HEK293 (cell line): ENCODE measurements at regions not wholly inside any gene's neighbourhood (a gene's known extent, or its start where the extent isn't known, plus 50 kb on each side); places are given as distances from the start of the nearest gene placed in this dataset.

Experiments
- CTCF ChIA-PET: fragments of 350-600 bp; formaldehyde crosslinking; extraction: SDS; loops from one replicate; lab custom pipeline; 2021; ENCODE audit warnings: antibody characterized with exemption; lab: Yijun Ruan, JAX
- POLR2A ChIA-PET: fragments of 300-600 bp; formaldehyde crosslinking; extraction: SDS; loops from one replicate; lab custom pipeline; 2020; ENCODE audit warnings: antibody characterized with exemption, inconsistent platforms; lab: Yijun Ruan, JAX
- H3K27ac ChIP-seq: fragments of 200-500 bp; sonication (Bioruptor generic); 2 replicates; pipeline ENCODE4 v1.5.1; 2014; ENCODE audit warnings: low read depth, low read length, control low read depth, inconsistent platforms; ENCODE audit errors: extremely low read depth
- H3K36me3 ChIP-seq, 2 experiments: fragments of 200-500 bp in 1 of 2; sonication (Bioruptor generic) in 1 of 2; 1 replicate in 1 of 2; 2 replicates in 1 of 2; pipeline ENCODE4 v1.5.1; 2014 to 2017; ENCODE audit warnings: inconsistent platforms in 2 of 2, low read length in 2 of 2; ENCODE audit not compliant: control insufficient read depth in 2 of 2, insufficient read depth in 1 of 2
- H3K4me1 ChIP-seq: fragments of 200-500 bp; sonication (Bioruptor generic); 2 replicates; pipeline ENCODE4 v1.5.1; 2014; ENCODE audit warnings: mild to moderate bottlenecking, low read length, inconsistent platforms; ENCODE audit not compliant: control insufficient read depth, insufficient read depth
- H3K4me3 ChIP-seq: 2 replicates; pipeline ENCODE4 v1.5.1; 2011; ENCODE audit warnings: low read depth, mild to moderate bottlenecking, control low read depth, low read length, moderate library complexity
- H3K9me3 ChIP-seq: fragments of 200-500 bp; sonication (Bioruptor generic); 2 replicates; pipeline ENCODE4 v1.5.1; 2014; ENCODE audit warnings: low read depth, low read length, inconsistent platforms; ENCODE audit not compliant: control insufficient read depth, insufficient read depth
- AEBP2 ChIP-seq: fragments of 450-650 bp; formaldehyde crosslinking; IDR thresholded peaks from 2 replicates; pipeline ENCODE4 v1.5.1; 2016; ENCODE audit warnings: missing biosample characterization, missing genetic modification characterization, borderline replicate concordance
- GLI2 ChIP-seq: fragments of 450-650 bp; formaldehyde crosslinking; IDR thresholded peaks from 2 replicates; pipeline ENCODE4; 2017; ENCODE audit warnings: missing biosample characterization, missing genetic modification characterization, low read depth, borderline replicate concordance
- HIC1 ChIP-seq: fragments of 450-650 bp; formaldehyde crosslinking; IDR thresholded peaks from 2 replicates; pipeline ENCODE4 v1.5.1; 2016; ENCODE audit warnings: missing biosample characterization, missing genetic modification characterization
- HOXD13 ChIP-seq: sonication (generic); formaldehyde crosslinking; IDR thresholded peaks from 2 replicates; pipeline ENCODE4 v1.8.0; 2022; ENCODE audit warnings: missing genetic modification reagents, borderline replicate concordance
- KLF17 ChIP-seq: fragments of 450-650 bp; formaldehyde crosslinking; IDR thresholded peaks from 2 replicates; pipeline ENCODE4 v1.5.1; 2016; ENCODE audit warnings: missing biosample characterization, missing genetic modification characterization
- KLF8 ChIP-seq: fragments of 450-650 bp; formaldehyde crosslinking; IDR thresholded peaks from 2 replicates; pipeline ENCODE4 v1.5.1; 2016; ENCODE audit warnings: missing biosample characterization, missing genetic modification characterization
- PBX3 ChIP-seq: sonication (generic); formaldehyde crosslinking; IDR thresholded peaks from 2 replicates; pipeline ENCODE4 v1.8.1; 2022; ENCODE audit warnings: mild to moderate bottlenecking, moderate library complexity, missing genetic modification reagents
- PRDM2 ChIP-seq: fragments of 450-650 bp; formaldehyde crosslinking; IDR thresholded peaks from 2 replicates; pipeline ENCODE4 v1.5.1; 2016; ENCODE audit warnings: missing biosample characterization, missing genetic modification characterization, borderline replicate concordance
- ZNF19 ChIP-seq: fragments of 450-650 bp; formaldehyde crosslinking; IDR thresholded peaks from 2 replicates; pipeline ENCODE4; 2016; ENCODE audit warnings: missing biosample characterization, missing genetic modification characterization, low read depth
- ZNF2 ChIP-seq: fragments of 450-650 bp; formaldehyde crosslinking; IDR thresholded peaks from 2 replicates; pipeline ENCODE4 v1.5.1; 2016; ENCODE audit warnings: missing biosample characterization, missing genetic modification characterization
- ZNF324 ChIP-seq: fragments of 450-650 bp; formaldehyde crosslinking; IDR thresholded peaks from 2 replicates; pipeline ENCODE4 v1.5.1; 2016; ENCODE audit warnings: missing biosample characterization, missing genetic modification characterization
- ZNF426 ChIP-seq: fragments of 450-650 bp; formaldehyde crosslinking; IDR thresholded peaks from 2 replicates; pipeline ENCODE4 v1.5.1; 2017; ENCODE audit warnings: missing biosample characterization, missing genetic modification characterization, mild to moderate bottlenecking, inconsistent platforms, moderate library complexity
- ZNF521 ChIP-seq: fragments of 450-650 bp; formaldehyde crosslinking; IDR thresholded peaks from 2 replicates; pipeline ENCODE4 v1.5.1; 2017; ENCODE audit warnings: missing biosample characterization, mild to moderate bottlenecking, missing genetic modification characterization
- ZNF560 ChIP-seq: fragments of 450-650 bp; formaldehyde crosslinking; IDR thresholded peaks from 2 replicates; pipeline ENCODE4 v1.5.1; 2017; ENCODE audit warnings: missing biosample characterization, missing genetic modification characterization, borderline replicate concordance
- ZNF660 ChIP-seq: fragments of 450-650 bp; IDR thresholded peaks from 2 replicates; pipeline ENCODE4 v1.5.1; 2018; ENCODE audit warnings: missing biosample characterization, mild to moderate bottlenecking, missing genetic modification characterization
- ZNF670 ChIP-seq: fragments of 450-650 bp; formaldehyde crosslinking; IDR thresholded peaks from 2 replicates; pipeline ENCODE4 v1.5.1; 2016; ENCODE audit warnings: missing biosample characterization, missing genetic modification characterization, low read depth
- ZSCAN18 ChIP-seq: fragments of 450-650 bp; formaldehyde crosslinking; IDR thresholded peaks from 2 replicates; pipeline ENCODE4 v1.5.1; 2016; ENCODE audit warnings: missing biosample characterization, missing genetic modification characterization

- H3K27ac ChIP-seq = no peak overlapping the region
- no peak for TF ChIP-seq HOXD13 (CRISPR knock-in tag)
- no peak for TF ChIP-seq ZSCAN18 (tag by site-specific recombination)
- TF ChIP-seq PRDM2 = no peak
- no peak for TF ChIP-seq AEBP2
- no peak for TF ChIP-seq ZNF324 (tag by site-specific recombination)
- TF ChIP-seq ZNF19 (tag by site-specific recombination) = no peak
- no peak for TF ChIP-seq HIC1 (tag by site-specific recombination)
- no peak for TF ChIP-seq ZNF670 (tag by site-specific recombination)
- no peak for TF ChIP-seq ZNF2 (tag by site-specific recombination)
- no peak for TF ChIP-seq GLI2 (tag by site-specific recombination)
- TF ChIP-seq ZNF426 (tag by site-specific recombination) = no peak
- TF ChIP-seq KLF8 (tag by site-specific recombination) = no peak
- TF ChIP-seq, all 188 proteins: peak for 0
- Histone ChIP-seq H3K4me3 (no peak overlapping the region), H3K36me3 (no peaks in the 10 kb centered on the region), H3K9me3 (no peaks in the 10 kb centered on the region), H3K4me1 (no peaks in the 10 kb centered on the region)
- POLR2A ChIA-PET = no interaction called here
- CTCF ChIA-PET = no interaction called here
These were observed 70.0 kb upstream of the PRSS58 start for GRCh38 chr7:142327628-142328405.

GRCh38 chr7:142323706-142324105 lies 65.8 kb upstream of the PRSS58 start:
- CTCF ChIA-PET = interaction anchor here (0.5 to 3.9 kb wide), 35 partner anchors 9 to 1025 kb away, joined by 3 to 30 read pairs (median 4); no protein-coding TSS in a partner anchor
- Histone ChIP-seq H3K9me3 (no peaks in the 10 kb centered on the region), H3K4me1 (no peaks in the 10 kb centered on the region), H3K4me3 (no peak overlapping the region), H3K27ac (no peak overlapping the region), H3K36me3 (no peaks in the 10 kb centered on the region)
- POLR2A ChIA-PET = interaction anchor here (0.6 kb wide), 1 partner anchor 47 kb away, joined by 3 read pairs; no protein-coding TSS in a partner anchor
- TF ChIP-seq ZNF660 (tag by site-specific recombination) = no peak
- TF ChIP-seq PBX3 (CRISPR knock-in tag) = no peak
- no peak for TF ChIP-seq ZNF521 (tag by site-specific recombination)
- no peak for TF ChIP-seq ZNF560 (tag by site-specific recombination)
- 0 out of 2 replicates have a peak, but pooled peaks have one; percentile 44 for TF ChIP-seq KLF17
